Activated CD4-positive, alpha-beta memory T cell treated with anti-CD3 and anti-CD28 coated beads for 36 hours (primary cell): ENCODE measurements at regions not wholly inside any gene's neighbourhood (a gene's known extent, or its start where the extent isn't known, plus 50 kb on each side); places are given as distances from the start of the nearest gene placed in this dataset.

ENCODE experiments used
- CTCF ChIA-PET: fragments of 350-600 bp; sonication (Branson Sonifier 250); formaldehyde crosslinking; loops from one replicate; lab custom pipeline; 2021; ENCODE audit warnings: antibody characterized with exemption, inconsistent platforms; lab: Charles Lee
- POLR2A ChIA-PET: fragments of 350-600 bp; sonication (Branson Sonifier 250); formaldehyde crosslinking; loops from one replicate; lab custom pipeline; 2021; ENCODE audit warnings: antibody characterized with exemption; lab: Charles Lee
- DNase-seq: peaks from one replicate; pipeline ENCODE4 v3.0.0-alpha.2; 2020
- H3K27ac Mint-ChIP-seq: one replicate; pipeline ENCODE4 v1.8.0; 2021; ENCODE audit warnings: mixed read lengths
- H3K27me3 Mint-ChIP-seq: one replicate; pipeline ENCODE4 v1.8.0; 2021; ENCODE audit warnings: mixed read lengths
- H3K36me3 Mint-ChIP-seq: one replicate; pipeline ENCODE4 v1.8.0; 2021; ENCODE audit warnings: mixed read lengths
- H3K4me1 Mint-ChIP-seq: one replicate; pipeline ENCODE4 v1.8.0; 2021; ENCODE audit warnings: low read depth, mixed read lengths
- H3K4me3 Mint-ChIP-seq: one replicate; pipeline ENCODE4 v1.8.0; 2021; ENCODE audit warnings: mild to moderate bottlenecking, mixed read lengths
- H3K9me3 Mint-ChIP-seq: one replicate; pipeline ENCODE4 v1.8.0; 2021; ENCODE audit warnings: mixed read lengths
- intact Hi-C: fragments of 100-400 bp; cut with micrococcal nuclease; formaldehyde crosslinking; loops from one replicate; pipeline ENCODE4 v1.15.1; 2023

GRCh38 chr18:73954268-73954667 is 193.4 kb downstream of the FBXO15 start:
- Mint-ChIP-seq H3K9me3 (no peaks in the 10 kb centered on the region), H3K4me3 (no peak overlapping the region), H3K36me3 (no peaks in the 10 kb centered on the region), H3K27ac (no peak overlapping the region), H3K4me1 (no peaks in the 10 kb centered on the region), H3K27me3 (peaks cover 3% of the 10 kb centered on the region)
- intact Hi-C loops: no loop called here
- POLR2A ChIA-PET: no interaction called here
- DNase-seq: no peak
- CTCF ChIA-PET: interaction anchor here (0.7 kb wide), 1 partner anchor 8 kb away, joined by 3 read pairs; no protein-coding TSS in a partner anchor

GRCh38 chr18:73952296-73952946 is 195.2 kb downstream of the FBXO15 start:
- intact Hi-C loops: no loop called here
- DNase-seq: no peak

GRCh38 chr18:73950116-73950700 is 197.4 kb downstream of the FBXO15 start:
- H3K4me1 Mint-ChIP-seq: no peaks in the 10 kb centered on the region
- no peak overlapping the region for H3K27ac Mint-ChIP-seq
- H3K4me3 Mint-ChIP-seq: no peak overlapping the region
- H3K27me3 Mint-ChIP-seq: peaks cover 3% of the 10 kb centered on the region
- H3K9me3 Mint-ChIP-seq: no peaks in the 10 kb centered on the region
- DNase-seq: no peak
- H3K36me3 Mint-ChIP-seq: no peaks in the 10 kb centered on the region
- POLR2A ChIA-PET: no interaction called here
- CTCF ChIA-PET: no interaction called here
- intact Hi-C loops: no loop called here

More at GRCh38 chr18:73952296-73952946, 195.2 kb downstream of the FBXO15 start:
- Mint-ChIP-seq H3K9me3 (no peaks in the 10 kb centered on the region), H3K27me3 (peaks cover 3% of the 10 kb centered on the region), H3K4me1 (no peaks in the 10 kb centered on the region), H3K4me3 (no peak overlapping the region), H3K36me3 (no peaks in the 10 kb centered on the region), H3K27ac (no peak overlapping the region)
- CTCF ChIA-PET: no interaction called here
- POLR2A ChIA-PET: no interaction called here

- H3K4me1 Mint-ChIP-seq: no peaks in the 10 kb centered on the region
- H3K4me3 Mint-ChIP-seq: no peak overlapping the region
- DNase-seq: no peak
- H3K36me3 Mint-ChIP-seq: no peaks in the 10 kb centered on the region
- ChIA-PET POLR2A (no interaction called here), CTCF (no interaction called here)
- H3K27me3 Mint-ChIP-seq: peaks cover 3% of the 10 kb centered on the region
- intact Hi-C loops: no loop called here
- H3K9me3 Mint-ChIP-seq: no peaks in the 10 kb centered on the region
- no peak overlapping the region for H3K27ac Mint-ChIP-seq
These were observed 199.1 kb downstream of the FBXO15 start for GRCh38 chr18:73948497-73948896.

GRCh38 chr18:73948084-73948483 is 199.6 kb downstream of the FBXO15 start:
- POLR2A ChIA-PET: no interaction called here
- Mint-ChIP-seq H3K4me1 (no peaks in the 10 kb centered on the region), H3K36me3 (no peaks in the 10 kb centered on the region), H3K4me3 (no peak overlapping the region), H3K9me3 (no peaks in the 10 kb centered on the region), H3K27me3 (peaks cover 3% of the 10 kb centered on the region), H3K27ac (no peak overlapping the region)
- no peak for DNase-seq
- CTCF ChIA-PET: no interaction called here
- intact Hi-C loops: no loop called here

- H3K4me1 Mint-ChIP-seq: no peaks in the 10 kb centered on the region
- intact Hi-C loops: no loop called here
- no peak overlapping the region for H3K27ac Mint-ChIP-seq
- DNase-seq: no peak
- ChIA-PET CTCF (no interaction called here), POLR2A (no interaction called here)
- no peaks in the 10 kb centered on the region for H3K9me3 Mint-ChIP-seq
- no peak overlapping the region for H3K4me3 Mint-ChIP-seq
- no peaks in the 10 kb centered on the region for H3K36me3 Mint-ChIP-seq
- H3K27me3 Mint-ChIP-seq: peaks cover 3% of the 10 kb centered on the region
These were observed 200.3 kb downstream of the FBXO15 start for GRCh38 chr18:73947180-73947921.

GRCh38 chr18:73945130-73945792 is 202.4 kb downstream of the FBXO15 start:
- no peak for DNase-seq
- intact Hi-C loops: no loop called here

GRCh38 chr18:73944715-73945114 is 202.9 kb downstream of the FBXO15 start:
- Mint-ChIP-seq H3K4me3 (no peak overlapping the region), H3K36me3 (no peaks in the 10 kb centered on the region), H3K4me1 (no peaks in the 10 kb centered on the region), H3K27ac (no peak overlapping the region), H3K27me3 (peaks cover 2% of the 10 kb centered on the region), H3K9me3 (no peaks in the 10 kb centered on the region)
- DNase-seq: no peak
- intact Hi-C loops: no loop called here
- ChIA-PET POLR2A (no interaction called here), CTCF (no interaction called here)

More at GRCh38 chr18:73945130-73945792, 202.4 kb downstream of the FBXO15 start:
- ChIA-PET CTCF (no interaction called here), POLR2A (no interaction called here)
- peaks cover 2% of the 10 kb centered on the region for H3K27me3 Mint-ChIP-seq
- H3K36me3 Mint-ChIP-seq: no peaks in the 10 kb centered on the region
- no peaks in the 10 kb centered on the region for H3K4me1 Mint-ChIP-seq
- no peaks in the 10 kb centered on the region for H3K9me3 Mint-ChIP-seq
- H3K4me3 Mint-ChIP-seq: no peak overlapping the region
- H3K27ac Mint-ChIP-seq: no peak overlapping the region

- no peaks in the 10 kb centered on the region for H3K9me3 Mint-ChIP-seq
- ChIA-PET POLR2A (no interaction called here), CTCF (no interaction called here)
- no peaks in the 10 kb centered on the region for H3K4me1 Mint-ChIP-seq
- no peaks in the 10 kb centered on the region for H3K27me3 Mint-ChIP-seq
- H3K27ac Mint-ChIP-seq: no peak overlapping the region
- DNase-seq: no peak
- intact Hi-C loops: no loop called here
- no peak overlapping the region for H3K4me3 Mint-ChIP-seq
- H3K36me3 Mint-ChIP-seq: no peaks in the 10 kb centered on the region
These were observed 203.9 kb downstream of the FBXO15 start for GRCh38 chr18:73943763-73944162.

- Mint-ChIP-seq H3K27me3 (no peaks in the 10 kb centered on the region), H3K36me3 (no peaks in the 10 kb centered on the region), H3K9me3 (no peaks in the 10 kb centered on the region), H3K4me1 (no peaks in the 10 kb centered on the region), H3K27ac (no peak overlapping the region), H3K4me3 (no peak overlapping the region)
- ChIA-PET POLR2A (no interaction called here), CTCF (no interaction called here)
- DNase-seq: no peak
- intact Hi-C loops: no loop called here
These were observed 204.7 kb downstream of the FBXO15 start for GRCh38 chr18:73942956-73943355.

GRCh38 chr18:73942081-73942625 is 205.5 kb downstream of the FBXO15 start:
- POLR2A ChIA-PET: no interaction called here
- intact Hi-C loops: no loop called here
- H3K27ac Mint-ChIP-seq: no peak overlapping the region
- no peaks in the 10 kb centered on the region for H3K9me3 Mint-ChIP-seq
- H3K4me3 Mint-ChIP-seq: no peak overlapping the region
- CTCF ChIA-PET: no interaction called here
- H3K27me3 Mint-ChIP-seq: no peaks in the 10 kb centered on the region
- H3K36me3 Mint-ChIP-seq: no peaks in the 10 kb centered on the region
- no peaks in the 10 kb centered on the region for H3K4me1 Mint-ChIP-seq
- DNase-seq: no peak

- intact Hi-C loops: no loop called here
- no peaks in the 10 kb centered on the region for H3K27me3 Mint-ChIP-seq
- H3K9me3 Mint-ChIP-seq: no peaks in the 10 kb centered on the region
- POLR2A ChIA-PET: no interaction called here
- H3K4me1 Mint-ChIP-seq: no peaks in the 10 kb centered on the region
- H3K36me3 Mint-ChIP-seq: no peaks in the 10 kb centered on the region
- CTCF ChIA-PET: no interaction called here
- no peak for DNase-seq
- no peak overlapping the region for H3K4me3 Mint-ChIP-seq
- H3K27ac Mint-ChIP-seq: no peak overlapping the region
These were observed 206.9 kb downstream of the FBXO15 start for GRCh38 chr18:73940721-73941120.
